ELR (cell line): ENCODE measurements at regions not wholly inside any gene's neighbourhood (a gene's known extent, or its start where the extent isn't known, plus 50 kb on each side); places are given as distances from the start of the nearest gene placed in this dataset.

Source experiments
- DNase-seq: peaks from one replicate; pipeline ENCODE4 v3.0.0-alpha.2; 2015; ENCODE audit warnings: low read depth

GRCh38 chr7:93646538-93646937 lies 72.0 kb upstream of the CALCR start:
- DNase-seq, result no peak

DNA sequence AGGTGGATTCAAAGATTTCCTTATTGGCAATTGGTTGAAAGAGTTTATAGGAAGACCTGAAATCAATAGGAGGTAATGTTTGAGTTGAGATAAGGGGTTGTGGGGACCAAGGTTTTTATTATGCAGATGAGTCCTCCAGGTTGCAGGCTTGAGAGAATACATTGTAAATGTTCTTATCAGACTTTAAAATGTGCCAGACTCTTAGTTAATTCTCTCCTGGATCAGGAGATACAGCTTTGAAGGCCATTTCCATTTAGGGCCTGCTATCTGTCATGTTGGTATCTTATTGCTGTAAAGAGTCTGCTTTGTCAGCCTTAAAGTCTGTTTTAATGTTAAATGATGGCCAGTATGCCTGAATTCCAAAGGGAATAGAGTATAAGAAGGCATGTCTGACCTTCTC lies 61.8 kb upstream of the CALCR start:
- no peak for DNase-seq

GRCh38 chr7:93632371-93632770 lies 57.8 kb upstream of the CALCR start:
- no peak for DNase-seq

DNA sequence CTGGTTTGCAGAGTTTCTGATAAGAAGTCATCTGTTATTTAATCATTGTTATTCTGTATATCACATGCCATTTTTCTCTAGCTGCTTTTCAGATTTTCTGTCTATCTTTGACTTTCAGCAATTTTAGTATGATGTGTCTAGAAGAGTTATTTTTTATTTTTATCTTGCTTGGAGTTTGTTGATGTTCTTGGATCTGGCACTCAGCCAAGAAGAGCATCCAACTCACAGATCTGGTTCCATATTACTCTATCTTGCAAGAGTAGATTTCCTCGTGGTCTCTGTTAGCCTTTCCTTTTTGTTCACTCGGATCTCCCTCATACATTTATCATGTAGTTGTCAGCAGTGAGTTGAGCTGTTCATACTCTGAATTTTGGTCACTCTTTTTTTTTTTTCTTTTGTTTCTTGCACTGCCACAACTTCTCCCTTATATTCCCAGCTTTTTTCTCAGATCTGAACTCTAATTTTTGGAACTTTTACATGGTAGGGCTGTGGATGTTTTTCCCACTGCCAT lies 54.8 kb upstream of the CALCR start:
- DNase-seq, result no peak

- DNase-seq, result no peak
These were observed 52.3 kb upstream of the CALCR start for GRCh38 chr7:93626869-93627268.
